NOMO-1 treated with DMSO at 0.1 percent for 48 hours (cell line): ENCODE measurements at regions not wholly inside any gene's neighbourhood (a gene's known extent, or its start where the extent isn't known, plus 50 kb on each side); places are given as distances from the start of the nearest gene placed in this dataset.
"Not testable (repeated sequence)": the region's sequence is repeated elsewhere in the genome, so short reads cannot be mapped to it uniquely, and the experiment has no call there.

Experiments
- DNase-seq: peaks from one replicate; lab custom pipeline; 2025; ENCODE audit not compliant: unreplicated experiment; lab: John Stamatoyannopoulos, UW

- DNase-seq, result no peak
Measured at GRCh38 chr17:13099926-13100325, 82.1 kb upstream of the ELAC2 start.

DNA sequence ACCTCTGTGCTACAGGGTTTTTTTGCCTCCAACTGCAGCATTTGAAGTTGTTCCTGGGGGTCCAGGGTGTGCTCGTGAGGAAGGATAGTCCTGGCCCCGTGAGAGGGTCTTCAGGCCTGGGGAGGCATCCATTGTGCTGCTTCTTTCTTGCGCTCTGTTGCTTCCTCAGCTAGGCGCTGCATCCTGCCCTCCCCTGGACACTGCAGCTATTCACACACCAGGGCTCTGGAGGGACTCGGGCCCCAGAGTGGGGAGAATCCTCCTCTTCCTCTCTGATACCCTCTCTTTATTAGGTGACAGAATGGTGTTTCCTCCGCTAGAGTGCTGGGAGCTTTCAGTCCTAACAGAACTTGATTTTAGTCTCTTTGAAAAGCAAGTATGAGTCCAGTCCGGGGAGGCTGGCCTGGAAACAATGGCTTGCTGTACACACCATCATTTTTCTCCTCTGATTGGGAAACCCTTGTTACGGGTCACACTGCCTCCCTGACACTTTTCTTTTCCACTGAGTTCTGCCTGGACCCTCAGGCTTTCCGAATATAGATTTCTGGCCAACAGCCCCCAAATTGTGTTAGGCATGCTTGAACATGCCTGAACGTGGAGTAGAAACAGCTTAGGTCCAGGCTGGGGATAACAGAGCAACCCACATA is 81.4 kb upstream of the ELAC2 start:
- DNase-seq, result no peak

DNA sequence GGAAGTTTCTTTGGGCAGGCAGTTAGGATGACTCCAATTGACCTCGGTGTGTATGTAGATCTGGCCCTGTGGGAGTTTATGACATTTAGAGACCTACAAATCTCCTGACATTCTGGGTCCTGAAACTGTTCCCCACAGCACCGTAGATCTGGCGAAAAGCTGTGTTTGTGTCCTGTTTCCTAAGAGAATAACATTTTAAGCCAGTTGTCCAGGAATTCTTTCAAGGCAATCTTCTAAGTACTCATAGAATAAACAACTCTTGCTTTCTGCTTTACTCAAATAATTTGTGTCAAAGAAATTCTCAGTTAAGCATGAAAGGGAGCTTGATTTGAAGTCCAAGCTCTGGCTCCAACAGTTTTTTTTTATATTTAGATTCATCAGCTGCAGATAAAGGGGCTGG is 78.5 kb upstream of the ELAC2 start:
- DNase-seq, result no peak

DNA sequence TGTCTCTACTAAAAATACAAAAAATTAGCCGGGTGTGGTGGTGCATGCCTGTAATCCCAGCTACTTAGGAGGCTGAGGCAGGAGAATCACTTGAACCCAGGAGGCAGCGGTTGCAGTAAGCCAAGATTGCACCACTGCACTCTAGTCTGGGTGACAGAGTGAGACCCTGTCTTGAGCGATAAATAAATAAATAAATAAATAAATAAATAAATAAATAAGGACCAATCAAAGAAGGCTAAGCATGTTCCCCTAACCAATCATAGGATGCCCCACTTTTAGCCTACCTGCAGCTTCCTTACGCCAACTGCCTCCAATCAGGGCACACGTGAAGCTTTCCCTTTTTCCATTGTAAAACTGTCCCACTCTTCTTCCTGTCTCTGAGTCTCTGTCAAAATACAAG is 74.2 kb upstream of the ELAC2 start:
- DNase-seq, result not testable (repeated sequence)

DNA sequence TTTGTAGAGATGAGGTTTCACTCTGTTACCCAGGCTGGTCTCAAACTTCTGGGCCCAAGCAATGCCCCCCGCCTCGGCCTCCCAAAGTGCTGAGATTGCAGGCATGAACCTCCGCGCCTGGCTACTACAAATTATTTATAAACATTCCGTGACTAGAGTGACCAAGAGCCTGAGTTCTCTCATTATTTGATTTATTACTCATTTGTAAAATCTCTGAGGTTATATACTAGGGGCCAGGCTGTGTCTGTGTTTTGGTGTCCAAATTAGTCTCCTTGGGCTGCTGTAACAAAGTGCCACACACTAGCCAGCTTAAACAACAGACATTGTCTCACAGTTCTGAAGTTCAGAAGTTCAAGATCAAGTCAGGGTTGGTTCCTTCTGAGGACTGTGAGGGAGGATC is 70.8 kb upstream of the ELAC2 start:
- DNase-seq, result no peak

- DNase-seq, result no peak
Measured at GRCh38 chr17:13087802-13088201, 70.0 kb upstream of the ELAC2 start.

DNA sequence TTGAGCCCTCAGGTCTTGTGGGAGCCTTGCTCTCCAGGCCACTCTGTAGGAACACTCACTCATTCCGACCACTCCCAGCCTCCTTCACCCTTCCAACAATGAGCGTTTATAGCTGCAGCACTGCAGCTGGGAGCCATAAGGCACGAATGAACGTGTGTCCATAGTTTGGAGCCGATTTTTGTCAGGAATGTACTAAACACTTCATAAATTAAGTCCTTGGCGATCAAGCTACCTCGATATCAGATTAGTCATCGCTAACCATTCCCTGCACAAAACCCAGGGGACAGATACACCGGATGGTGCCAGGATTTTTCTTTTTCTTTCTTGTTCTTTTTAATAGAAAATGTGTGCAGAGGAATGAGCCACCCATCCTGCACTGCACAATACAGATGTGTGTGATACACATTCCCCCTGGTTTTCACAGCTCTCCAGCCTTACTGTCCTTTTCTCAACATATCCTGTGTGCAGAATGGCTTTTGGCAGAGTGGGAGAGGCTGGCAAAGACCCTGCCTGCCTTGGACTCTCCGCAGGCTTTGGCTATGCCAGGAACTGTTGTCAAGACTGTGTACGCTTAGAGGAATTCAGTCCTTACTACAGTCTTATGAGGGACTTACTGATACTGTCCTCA is 68.4 kb upstream of the ELAC2 start:
- no peak for DNase-seq

- no peak for DNase-seq
Measured at GRCh38 chr17:13085578-13085977, 67.8 kb upstream of the ELAC2 start.

DNA sequence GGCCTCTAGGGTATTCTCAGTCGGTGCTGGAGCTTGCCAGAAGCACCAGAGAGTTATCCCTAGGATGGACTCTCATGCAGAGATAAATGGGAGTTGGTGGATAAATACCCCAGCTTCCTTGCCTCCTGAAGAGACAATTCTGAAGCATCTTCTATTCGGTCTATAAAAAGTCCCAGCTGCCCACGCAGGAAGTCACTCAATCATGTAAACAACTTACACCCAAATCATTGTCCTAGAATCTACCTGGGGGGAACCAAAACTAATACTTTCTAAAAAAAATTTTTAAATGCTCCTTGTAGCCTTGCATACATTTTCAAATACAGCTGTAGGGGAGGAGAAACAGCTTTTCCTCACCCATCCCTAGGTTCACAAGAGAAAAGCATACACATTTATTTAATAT is 66.6 kb upstream of the ELAC2 start:
- no peak for DNase-seq

DNA sequence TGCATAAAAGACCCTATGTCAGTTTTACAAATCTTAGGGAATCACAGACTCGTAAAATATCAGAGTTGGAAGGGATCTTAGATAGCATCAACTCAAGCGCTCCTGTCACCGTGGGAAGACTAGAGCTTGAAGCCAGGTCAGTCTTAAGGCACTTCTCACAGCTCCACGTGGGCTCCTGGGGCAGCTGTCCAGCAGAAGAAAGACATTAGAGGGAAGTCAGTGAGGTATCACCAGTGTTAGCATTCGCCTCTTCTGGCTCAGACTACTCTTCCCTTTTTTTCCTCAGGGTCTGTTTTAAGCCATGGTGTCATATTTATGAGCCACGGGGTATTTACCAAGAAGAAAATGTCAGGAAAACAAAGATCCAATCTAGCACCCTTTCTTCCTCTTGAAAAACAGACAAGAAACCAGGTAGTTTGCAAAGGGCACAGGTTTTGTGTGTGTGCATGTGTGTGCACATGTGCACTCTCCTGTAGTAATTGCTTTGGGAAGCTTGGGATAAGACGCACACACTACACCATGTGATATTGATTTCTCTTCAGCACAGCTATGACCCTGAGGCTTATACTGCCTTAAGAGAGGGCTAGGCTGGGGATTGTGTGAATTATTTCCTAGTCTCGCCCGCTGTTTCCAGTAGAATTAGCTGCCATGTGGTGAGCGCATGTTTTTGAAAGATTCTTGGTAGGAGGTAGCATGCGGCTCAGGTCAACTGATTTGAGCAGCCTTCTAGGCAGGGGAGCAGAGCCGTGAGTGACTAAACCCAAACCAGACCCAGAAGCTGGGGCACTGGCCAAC is 61.0 kb upstream of the ELAC2 start:
- no peak for DNase-seq

GRCh38 chr17:13076905-13077304 is 59.1 kb upstream of the ELAC2 start:
- DNase-seq, result no peak

DNA sequence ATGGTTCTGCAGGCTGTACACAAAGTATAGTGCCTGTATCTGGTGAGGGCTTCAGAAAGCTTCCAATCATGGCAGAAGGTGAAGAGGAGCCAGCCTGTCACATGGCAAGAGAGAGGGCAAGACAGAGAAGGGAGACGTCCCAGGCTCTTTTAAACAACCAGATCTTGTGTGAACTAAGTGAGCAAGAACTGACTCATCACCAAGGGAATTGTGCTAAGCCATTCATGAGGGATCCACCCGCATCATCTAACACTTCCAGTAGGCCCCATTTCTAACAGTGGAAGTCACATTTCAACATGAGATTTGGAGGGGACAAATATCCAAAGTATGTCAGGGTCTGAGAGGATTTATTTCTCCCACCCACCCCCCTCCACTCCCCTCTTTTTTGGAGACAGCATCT is 56.2 kb upstream of the ELAC2 start:
- no peak for DNase-seq

- DNase-seq, result no peak
Measured at GRCh38 chr17:13073018-13073417, 55.2 kb upstream of the ELAC2 start.

GRCh38 chr17:13070732-13071131 is 52.9 kb upstream of the ELAC2 start:
- no peak for DNase-seq

DNA sequence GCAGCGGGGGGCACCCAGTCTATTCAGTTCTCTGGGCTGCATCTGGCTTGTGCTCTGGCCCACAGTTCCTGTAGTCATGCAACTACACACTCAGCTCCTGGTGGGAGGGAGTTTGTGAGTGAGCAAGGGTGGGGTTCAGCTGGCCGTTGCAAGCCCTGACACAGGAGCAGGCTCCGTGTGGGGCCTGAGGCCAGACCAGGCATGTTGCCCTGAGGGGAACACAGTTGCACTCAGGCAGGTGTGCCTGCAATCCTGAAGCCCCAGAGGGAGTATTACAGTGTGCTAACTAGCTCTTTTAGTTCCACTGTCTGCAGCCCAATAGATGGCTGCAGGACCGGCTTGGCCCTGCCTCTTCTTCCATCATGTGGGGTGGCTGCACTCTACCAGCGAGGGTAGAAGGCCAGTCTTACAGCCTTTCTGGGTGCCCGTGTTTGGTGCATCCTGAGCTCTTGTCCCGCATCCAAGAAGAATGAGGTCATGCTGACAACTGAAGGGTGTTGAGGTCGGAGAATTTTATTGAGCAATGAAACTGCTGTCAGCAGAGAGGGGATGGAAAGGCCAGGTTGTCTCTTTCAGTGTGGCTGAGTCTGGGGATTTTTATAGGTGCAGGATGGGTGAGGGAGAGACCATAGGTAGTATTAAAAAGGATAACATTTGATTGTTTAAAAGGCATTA is 49.9 kb upstream of the ELAC2 start:
- DNase-seq, result no peak
